ENCODE measurements at regions not wholly inside any gene's neighbourhood (a gene's known extent, or its start where the extent isn't known, plus 50 kb on each side); places are given as distances from the start of the nearest gene placed in this dataset.

GRCh38 chr6:8223678-8224077, 121.3 kb upstream of the EEF1E1 start:
- no peak for TF ChIP-seq CTCF (IDR thresholded peaks at IDR 0.05)
- no peak for TF ChIP-seq POLR2AphosphoS5 (IDR thresholded peaks at IDR 0.05)
- TF ChIP-seq POLR2A (IDR thresholded peaks at IDR 0.05), result no peak
- TF ChIP-seq EP300 (IDR thresholded peaks at IDR 0.05), result no peak
